H9 (cell line): ENCODE measurements at regions not wholly inside any gene's neighbourhood (a gene's known extent, or its start where the extent isn't known, plus 50 kb on each side); places are given as distances from the start of the nearest gene placed in this dataset.

Experiments used
- DNase-seq: peaks from one replicate; pipeline ENCODE4 v3.0.0-alpha.2; 2017
- H2AFZ ChIP-seq: one replicate; pipeline ENCODE4 v1.6.1; 2013; ENCODE audit warnings: mild to moderate bottlenecking, low read length, control low read depth, moderate library complexity
- H2AK5ac ChIP-seq: 2 replicates; pipeline ENCODE4 v1.6.1; 2013; ENCODE audit warnings: low read length, control low read depth, mixed read lengths; ENCODE audit not compliant: insufficient read length
- H2BK120ac ChIP-seq: one replicate; pipeline ENCODE4 v1.6.1; 2013; ENCODE audit warnings: low read depth, mild to moderate bottlenecking, low read length, control low read depth, inconsistent platforms; ENCODE audit not compliant: poor library complexity, severe bottlenecking
- H2BK12ac ChIP-seq: 2 replicates; pipeline ENCODE4 v1.6.1; 2013; ENCODE audit warnings: low read length, control low read depth, mixed read lengths, low read depth; ENCODE audit not compliant: insufficient read length
- H2BK15ac ChIP-seq: 2 replicates; pipeline ENCODE4 v1.6.1; 2013; ENCODE audit warnings: low read depth, low read length, control low read depth
- H2BK20ac ChIP-seq: one replicate; pipeline ENCODE4 v1.6.1; 2013; ENCODE audit warnings: low read depth, mild to moderate bottlenecking, low read length, control low read depth, inconsistent platforms; ENCODE audit not compliant: poor library complexity, severe bottlenecking
- H2BK5ac ChIP-seq: 2 replicates; pipeline ENCODE4 v1.6.1; 2013; ENCODE audit warnings: low read length, control low read depth, mixed read lengths; ENCODE audit not compliant: insufficient read length
- H3K14ac ChIP-seq: 2 replicates; pipeline ENCODE4 v1.6.1; 2013; ENCODE audit warnings: low read length, control low read depth; ENCODE audit not compliant: insufficient read depth
- H3K18ac ChIP-seq: 2 replicates; pipeline ENCODE4 v1.6.1; 2013; ENCODE audit warnings: low read depth, mild to moderate bottlenecking, mixed read lengths, low read length, control low read depth; ENCODE audit not compliant: insufficient read length
- H3K23ac ChIP-seq: 2 replicates; pipeline ENCODE4 v1.6.1; 2013; ENCODE audit warnings: low read length, control low read depth, mixed read lengths, low read depth; ENCODE audit not compliant: insufficient read length
- H3K23me2 ChIP-seq: 2 replicates; pipeline ENCODE4 v1.6.1; 2013; ENCODE audit warnings: low read depth, mild to moderate bottlenecking, mixed read lengths, low read length, control low read depth; ENCODE audit not compliant: insufficient read length, poor library complexity, severe bottlenecking
- H3K27ac ChIP-seq: 2 replicates; pipeline ENCODE4 v1.5.1; 2013; ENCODE audit warnings: low read length, control low read depth, mixed read lengths, low read depth; ENCODE audit not compliant: insufficient read length
- H3K27me3 ChIP-seq: 2 replicates; pipeline ENCODE4 v1.6.1; 2013; ENCODE audit warnings: low read length, control low read depth, inconsistent platforms; ENCODE audit not compliant: insufficient read depth
- H3K4ac ChIP-seq: 2 replicates; pipeline ENCODE4 v1.6.1; 2013; ENCODE audit warnings: low read depth, mild to moderate bottlenecking, control low read depth, inconsistent platforms, low read length, moderate library complexity
- H3K4me1 ChIP-seq: 2 replicates; pipeline ENCODE4 v1.6.1; 2013; ENCODE audit warnings: low read length, control low read depth, inconsistent platforms; ENCODE audit not compliant: insufficient read depth
- H3K4me2 ChIP-seq: 2 replicates; pipeline ENCODE4 v1.6.1; 2013; ENCODE audit warnings: low read length, control low read depth, mixed read lengths; ENCODE audit not compliant: insufficient read length, insufficient read depth
- H3K56ac ChIP-seq: 2 replicates; pipeline ENCODE4 v1.6.1; 2013; ENCODE audit warnings: low read depth, mild to moderate bottlenecking, mixed read lengths, low read length, control low read depth; ENCODE audit not compliant: insufficient read length
- H3K79me1 ChIP-seq: 2 replicates; pipeline ENCODE4 v1.6.1; 2013; ENCODE audit warnings: low read depth, mild to moderate bottlenecking, moderate library complexity, low read length, control low read depth, inconsistent platforms; ENCODE audit not compliant: insufficient read depth, poor library complexity, severe bottlenecking
- H3K79me2 ChIP-seq: 2 replicates; pipeline ENCODE4 v1.6.1; 2013; ENCODE audit warnings: low read length, control low read depth, inconsistent platforms; ENCODE audit not compliant: insufficient read depth
- H3K9ac ChIP-seq: 2 replicates; pipeline ENCODE4 v1.6.1; 2013; ENCODE audit warnings: low read length, control low read depth, mixed read lengths; ENCODE audit not compliant: insufficient read length; ENCODE audit errors: extremely low read depth
- H3K9me3 ChIP-seq: one replicate; pipeline ENCODE4 v1.6.1; 2013; ENCODE audit warnings: low read depth, low read length, inconsistent platforms; ENCODE audit not compliant: control insufficient read depth
- H3T11ph ChIP-seq: one replicate; pipeline ENCODE4 v1.6.1; 2013; ENCODE audit warnings: mild to moderate bottlenecking, low read length, control low read depth, inconsistent platforms
- H4K20me1 ChIP-seq: one replicate; pipeline ENCODE4 v1.6.1; 2013; ENCODE audit not compliant: control insufficient read depth, insufficient read length, insufficient read depth
- H4K5ac ChIP-seq: 2 replicates; pipeline ENCODE4 v1.6.1; 2013; ENCODE audit warnings: low read depth, mild to moderate bottlenecking, mixed read lengths, low read length, control low read depth; ENCODE audit not compliant: insufficient read length
- H4K8ac ChIP-seq: replicated peaks from 2 replicates; pipeline ENCODE4 v1.6.1; 2013; ENCODE audit warnings: low read length, control low read depth, mixed read lengths, low read depth; ENCODE audit not compliant: insufficient read length
- H4K91ac ChIP-seq: 2 replicates; pipeline ENCODE4 v1.6.1; 2013; ENCODE audit warnings: low read depth, mild to moderate bottlenecking, moderate library complexity, mixed read lengths, low read length, control low read depth; ENCODE audit not compliant: insufficient read length
- H3K27ac Mint-ChIP-seq, 3 experiments: 2 replicates in 2 of 3; 3 replicates in 1 of 3; pipeline ENCODE4 v1.8.0; 2020 to 2021; ENCODE audit warnings: mixed read lengths in 3 of 3, mild to moderate bottlenecking in 1 of 3, moderate library complexity in 1 of 3
- H3K27me3 Mint-ChIP-seq: 2 replicates; pipeline ENCODE4 v1.8.0; 2021; ENCODE audit warnings: low read depth, mild to moderate bottlenecking, moderate library complexity, mixed read lengths
- H3K36me3 Mint-ChIP-seq, 3 experiments: 2 replicates in 2 of 3; 3 replicates in 1 of 3; pipeline ENCODE4 v1.8.0; 2020 to 2021; ENCODE audit warnings: low read depth in 3 of 3, mixed read lengths in 3 of 3; ENCODE audit not compliant: insufficient read depth in 1 of 3
- H3K4me1 Mint-ChIP-seq, 2 experiments: 2 replicates each; pipeline ENCODE4 v1.8.0; 2020; ENCODE audit warnings: mixed read lengths in 2 of 2
- H3K4me3 Mint-ChIP-seq, 2 experiments: 2 replicates in 1 of 2; 3 replicates in 1 of 2; pipeline ENCODE4 v1.8.0; 2020 to 2021; ENCODE audit warnings: mild to moderate bottlenecking in 2 of 2, mixed read lengths in 2 of 2, moderate library complexity in 1 of 2
- H3K9me3 Mint-ChIP-seq, 2 experiments: 2 replicates in 1 of 2; 3 replicates in 1 of 2; pipeline ENCODE4 v1.8.0; 2020; ENCODE audit warnings: mild to moderate bottlenecking in 2 of 2, mixed read lengths in 2 of 2, moderate library complexity in 1 of 2
- WGBS: extraction: QIAGEN DNeasy Blood & Tissue Kit; methylation state at CpG from one replicate; pipeline ENCODE4 v1.1.7; 2013; ENCODE audit warnings: missing lambda C conversion rate, low lambda C conversion rate, mixed read lengths; ENCODE audit not compliant: insufficient read length; ENCODE audit errors: extremely low coverage; 5-methylcytosine and 5-hydroxymethylcytosine counted together
- TF ChIP-seq, protein P1 (sequence below): fragments of 200-600 bp; sonication (generic); conservative IDR thresholded peaks from 3 replicates; pipeline ENCODE4 v1.8.0; 2021; ENCODE audit warnings: antibody characterized with exemption, mild to moderate bottlenecking

DNA sequence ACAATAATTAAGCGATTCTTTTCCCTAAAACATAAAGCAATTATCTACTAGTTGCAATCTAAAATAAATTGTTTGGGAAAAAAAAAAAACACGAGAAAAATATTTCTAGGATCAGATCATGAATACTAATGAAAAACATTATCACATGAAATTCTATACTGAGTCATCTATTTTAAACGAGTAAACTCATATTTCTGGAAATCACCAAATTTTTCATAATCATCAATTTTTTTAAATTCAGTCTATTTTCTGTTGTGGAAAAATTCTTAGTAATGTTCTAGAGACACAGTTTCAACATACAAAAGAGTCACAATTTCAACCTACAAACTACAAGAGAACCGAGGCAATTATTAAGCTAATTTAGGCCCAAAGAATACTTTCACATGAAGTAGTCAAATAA is 245.6 kb upstream of the SOX5 start:
- no peaks in the 10 kb centered on the region for H3K23me2 ChIP-seq
- H3K9ac ChIP-seq = no peak overlapping the region
- H3K9me3 Mint-ChIP-seq = no peaks in the 10 kb centered on the region
- TF ChIP-seq, protein P1, sequence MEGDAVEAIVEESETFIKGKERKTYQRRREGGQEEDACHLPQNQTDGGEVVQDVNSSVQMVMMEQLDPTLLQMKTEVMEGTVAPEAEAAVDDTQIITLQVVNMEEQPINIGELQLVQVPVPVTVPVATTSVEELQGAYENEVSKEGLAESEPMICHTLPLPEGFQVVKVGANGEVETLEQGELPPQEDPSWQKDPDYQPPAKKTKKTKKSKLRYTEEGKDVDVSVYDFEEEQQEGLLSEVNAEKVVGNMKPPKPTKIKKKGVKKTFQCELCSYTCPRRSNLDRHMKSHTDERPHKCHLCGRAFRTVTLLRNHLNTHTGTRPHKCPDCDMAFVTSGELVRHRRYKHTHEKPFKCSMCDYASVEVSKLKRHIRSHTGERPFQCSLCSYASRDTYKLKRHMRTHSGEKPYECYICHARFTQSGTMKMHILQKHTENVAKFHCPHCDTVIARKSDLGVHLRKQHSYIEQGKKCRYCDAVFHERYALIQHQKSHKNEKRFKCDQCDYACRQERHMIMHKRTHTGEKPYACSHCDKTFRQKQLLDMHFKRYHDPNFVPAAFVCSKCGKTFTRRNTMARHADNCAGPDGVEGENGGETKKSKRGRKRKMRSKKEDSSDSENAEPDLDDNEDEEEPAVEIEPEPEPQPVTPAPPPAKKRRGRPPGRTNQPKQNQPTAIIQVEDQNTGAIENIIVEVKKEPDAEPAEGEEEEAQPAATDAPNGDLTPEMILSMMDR = no peak
- H3K27ac ChIP-seq = no peak overlapping the region
- no peak overlapping the region for H3K23ac ChIP-seq
- WGBS = 100% methylated on average over 1 of the region's 4 CpGs
- H4K8ac ChIP-seq = no peak overlapping the region
- H4K91ac ChIP-seq = no peak overlapping the region
- no peak overlapping the region for H4K5ac ChIP-seq
- H4K20me1 ChIP-seq = no peaks in the 10 kb centered on the region
- H3K4me1 Mint-ChIP-seq = peaks cover 16 to 17% of the 10 kb centered on the region in 2 experiments
- no peaks in the 10 kb centered on the region for H3K79me2 ChIP-seq
- H2BK120ac ChIP-seq = no peak overlapping the region
- no peak overlapping the region for H3K4me3 Mint-ChIP-seq
- H2BK20ac ChIP-seq = no peak overlapping the region
- no peak overlapping the region for H2BK15ac ChIP-seq
- H3K4ac ChIP-seq = no peak overlapping the region
- H3K9me3 ChIP-seq = no peaks in the 10 kb centered on the region
- no peak overlapping the region for H3K56ac ChIP-seq
- no peaks in the 10 kb centered on the region for H3K79me1 ChIP-seq
- no peak for DNase-seq
- no peak overlapping the region for H3K27ac Mint-ChIP-seq
- H3K14ac ChIP-seq = no peak overlapping the region
- H3K27me3 ChIP-seq = no peaks in the 10 kb centered on the region
- no peaks in the 10 kb centered on the region for H3K27me3 Mint-ChIP-seq
- no peak overlapping the region for H3K4me2 ChIP-seq
- no peak overlapping the region for H3K18ac ChIP-seq
- no peak overlapping the region for H3T11ph ChIP-seq
- no peak overlapping the region for H2AFZ ChIP-seq
- no peak overlapping the region for H2AK5ac ChIP-seq
- H3K36me3 Mint-ChIP-seq = no peaks in the 10 kb centered on the region
- H3K4me1 ChIP-seq = peaks cover 2% of the 10 kb centered on the region; the same call in 1 of the 2 replicates
- no peak overlapping the region for H2BK5ac ChIP-seq
- no peak overlapping the region for H2BK12ac ChIP-seq
